ENCODE measurements at regions not wholly inside any gene's neighbourhood (a gene's known extent, or its start where the extent isn't known, plus 50 kb on each side); places are given as distances from the start of the nearest gene placed in this dataset.

DNA sequence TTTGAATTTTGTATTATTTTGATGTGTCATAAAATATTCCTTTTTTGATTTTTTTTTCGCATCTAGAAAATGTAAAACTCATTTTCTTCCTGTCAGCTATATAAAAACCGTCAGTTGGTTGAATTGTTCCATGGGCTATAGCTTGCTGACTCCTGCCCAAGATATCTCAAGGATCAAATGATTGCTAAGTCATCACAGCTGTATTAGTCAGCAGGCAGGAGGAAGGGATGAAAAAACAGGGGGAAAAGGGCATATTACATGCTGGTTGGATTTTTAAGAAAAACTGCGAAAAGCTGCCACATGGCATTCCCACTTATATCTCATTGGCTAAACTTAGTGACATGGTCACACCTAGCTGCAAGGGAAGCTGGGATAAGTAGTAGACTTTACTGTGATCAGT is 569.9 kb downstream of the BCKDHB start:
- TF ChIP-seq, protein P1, sequence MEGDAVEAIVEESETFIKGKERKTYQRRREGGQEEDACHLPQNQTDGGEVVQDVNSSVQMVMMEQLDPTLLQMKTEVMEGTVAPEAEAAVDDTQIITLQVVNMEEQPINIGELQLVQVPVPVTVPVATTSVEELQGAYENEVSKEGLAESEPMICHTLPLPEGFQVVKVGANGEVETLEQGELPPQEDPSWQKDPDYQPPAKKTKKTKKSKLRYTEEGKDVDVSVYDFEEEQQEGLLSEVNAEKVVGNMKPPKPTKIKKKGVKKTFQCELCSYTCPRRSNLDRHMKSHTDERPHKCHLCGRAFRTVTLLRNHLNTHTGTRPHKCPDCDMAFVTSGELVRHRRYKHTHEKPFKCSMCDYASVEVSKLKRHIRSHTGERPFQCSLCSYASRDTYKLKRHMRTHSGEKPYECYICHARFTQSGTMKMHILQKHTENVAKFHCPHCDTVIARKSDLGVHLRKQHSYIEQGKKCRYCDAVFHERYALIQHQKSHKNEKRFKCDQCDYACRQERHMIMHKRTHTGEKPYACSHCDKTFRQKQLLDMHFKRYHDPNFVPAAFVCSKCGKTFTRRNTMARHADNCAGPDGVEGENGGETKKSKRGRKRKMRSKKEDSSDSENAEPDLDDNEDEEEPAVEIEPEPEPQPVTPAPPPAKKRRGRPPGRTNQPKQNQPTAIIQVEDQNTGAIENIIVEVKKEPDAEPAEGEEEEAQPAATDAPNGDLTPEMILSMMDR (IDR thresholded peaks at IDR 0.05) = no peak
- no peak for TF ChIP-seq POLR2A (IDR thresholded peaks at IDR 0.05)

Measured in testis (tissue), 2 donors.